ENCODE measurements at regions not wholly inside any gene's neighbourhood (a gene's known extent, or its start where the extent isn't known, plus 50 kb on each side); places are given as distances from the start of the nearest gene placed in this dataset.

DNA sequence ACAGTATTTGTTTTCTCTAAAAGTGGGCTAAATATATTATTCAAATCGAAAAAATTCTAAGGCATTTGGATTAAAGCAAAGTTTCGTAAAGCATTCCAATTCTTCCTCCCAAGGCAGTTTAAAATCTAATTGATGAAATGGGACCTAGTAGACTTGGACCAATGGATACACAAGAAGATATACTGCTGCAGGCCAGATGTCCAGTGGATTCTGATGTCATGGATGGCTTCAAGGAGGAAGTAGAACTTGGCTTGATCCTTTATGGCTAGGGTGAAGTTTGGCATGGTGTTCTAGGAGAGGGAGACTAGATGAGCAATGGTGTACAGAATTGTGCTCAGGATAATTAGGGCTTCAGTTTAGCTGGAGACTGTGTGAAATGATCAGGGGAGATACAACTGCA lies 559.5 kb upstream of the MMS22L start:
- TF ChIP-seq HDGF (IDR thresholded peaks at IDR 0.05), result no peak
- TF ChIP-seq, protein P1, sequence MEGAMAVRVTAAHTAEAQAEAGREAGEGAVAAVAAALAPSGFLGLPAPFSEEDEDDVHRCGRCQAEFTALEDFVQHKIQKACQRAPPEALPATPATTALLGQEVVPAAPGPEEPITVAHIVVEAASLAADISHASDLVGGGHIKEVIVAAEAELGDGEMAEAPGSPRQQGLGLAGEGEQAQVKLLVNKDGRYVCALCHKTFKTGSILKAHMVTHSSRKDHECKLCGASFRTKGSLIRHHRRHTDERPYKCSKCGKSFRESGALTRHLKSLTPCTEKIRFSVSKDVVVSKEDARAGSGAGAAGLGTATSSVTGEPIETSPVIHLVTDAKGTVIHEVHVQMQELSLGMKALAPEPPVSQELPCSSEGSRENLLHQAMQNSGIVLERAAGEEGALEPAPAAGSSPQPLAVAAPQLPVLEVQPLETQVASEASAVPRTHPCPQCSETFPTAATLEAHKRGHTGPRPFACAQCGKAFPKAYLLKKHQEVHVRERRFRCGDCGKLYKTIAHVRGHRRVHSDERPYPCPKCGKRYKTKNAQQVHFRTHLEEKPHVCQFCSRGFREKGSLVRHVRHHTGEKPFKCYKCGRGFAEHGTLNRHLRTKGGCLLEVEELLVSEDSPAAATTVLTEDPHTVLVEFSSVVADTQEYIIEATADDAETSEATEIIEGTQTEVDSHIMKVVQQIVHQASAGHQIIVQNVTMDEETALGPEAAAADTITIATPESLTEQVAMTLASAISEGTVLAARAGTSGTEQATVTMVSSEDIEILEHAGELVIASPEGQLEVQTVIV (IDR thresholded peaks at IDR 0.05; ENCODE audit: borderline replicate concordance, partially characterized antibody), result no peak
- TF ChIP-seq, protein P2, sequence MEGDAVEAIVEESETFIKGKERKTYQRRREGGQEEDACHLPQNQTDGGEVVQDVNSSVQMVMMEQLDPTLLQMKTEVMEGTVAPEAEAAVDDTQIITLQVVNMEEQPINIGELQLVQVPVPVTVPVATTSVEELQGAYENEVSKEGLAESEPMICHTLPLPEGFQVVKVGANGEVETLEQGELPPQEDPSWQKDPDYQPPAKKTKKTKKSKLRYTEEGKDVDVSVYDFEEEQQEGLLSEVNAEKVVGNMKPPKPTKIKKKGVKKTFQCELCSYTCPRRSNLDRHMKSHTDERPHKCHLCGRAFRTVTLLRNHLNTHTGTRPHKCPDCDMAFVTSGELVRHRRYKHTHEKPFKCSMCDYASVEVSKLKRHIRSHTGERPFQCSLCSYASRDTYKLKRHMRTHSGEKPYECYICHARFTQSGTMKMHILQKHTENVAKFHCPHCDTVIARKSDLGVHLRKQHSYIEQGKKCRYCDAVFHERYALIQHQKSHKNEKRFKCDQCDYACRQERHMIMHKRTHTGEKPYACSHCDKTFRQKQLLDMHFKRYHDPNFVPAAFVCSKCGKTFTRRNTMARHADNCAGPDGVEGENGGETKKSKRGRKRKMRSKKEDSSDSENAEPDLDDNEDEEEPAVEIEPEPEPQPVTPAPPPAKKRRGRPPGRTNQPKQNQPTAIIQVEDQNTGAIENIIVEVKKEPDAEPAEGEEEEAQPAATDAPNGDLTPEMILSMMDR (IDR thresholded peaks at IDR 0.05 in 2 of 3, conservative IDR thresholded peaks at IDR 0.05 in 1 of 3; ENCODE audit: control insufficient read depth in 2 of 3, extremely low read depth in 1 of 3, insufficient read depth in 1 of 3, low read depth in 3 of 3, low read length in 3 of 3), result no peak
- no peak for TF ChIP-seq POLR2A (IDR thresholded peaks at IDR 0.05; ENCODE audit: low read depth, low read length)
- TF ChIP-seq ZNF207 (IDR thresholded peaks at IDR 0.05; ENCODE audit: borderline replicate concordance), result no peak
- TF ChIP-seq SP1 (IDR thresholded peaks at IDR 0.05; ENCODE audit: low read depth, low read length), result no peak
- TF ChIP-seq ATF7 (IDR thresholded peaks at IDR 0.05; ENCODE audit: low read depth), result no peak
- TF ChIP-seq HCFC1 (IDR thresholded peaks at IDR 0.05; ENCODE audit: low read length), result no peak
- TF ChIP-seq, protein P3, sequence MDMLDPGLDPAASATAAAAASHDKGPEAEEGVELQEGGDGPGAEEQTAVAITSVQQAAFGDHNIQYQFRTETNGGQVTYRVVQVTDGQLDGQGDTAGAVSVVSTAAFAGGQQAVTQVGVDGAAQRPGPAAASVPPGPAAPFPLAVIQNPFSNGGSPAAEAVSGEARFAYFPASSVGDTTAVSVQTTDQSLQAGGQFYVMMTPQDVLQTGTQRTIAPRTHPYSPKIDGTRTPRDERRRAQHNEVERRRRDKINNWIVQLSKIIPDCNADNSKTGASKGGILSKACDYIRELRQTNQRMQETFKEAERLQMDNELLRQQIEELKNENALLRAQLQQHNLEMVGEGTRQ (IDR thresholded peaks at IDR 0.05; ENCODE audit: borderline replicate concordance, low read depth, low read length), result no peak

All from GM12878 (cell line).